H9 (cell line): ENCODE measurements at regions not wholly inside any gene's neighbourhood (a gene's known extent, or its start where the extent isn't known, plus 50 kb on each side); places are given as distances from the start of the nearest gene placed in this dataset.

Experiments used
- DNase-seq: peaks from one replicate; pipeline ENCODE4 v3.0.0-alpha.2; 2017
- H2AFZ ChIP-seq: one replicate; pipeline ENCODE4 v1.6.1; 2013; ENCODE audit warnings: mild to moderate bottlenecking, low read length, control low read depth, moderate library complexity
- H2AK5ac ChIP-seq: 2 replicates; pipeline ENCODE4 v1.6.1; 2013; ENCODE audit warnings: low read length, control low read depth, mixed read lengths; ENCODE audit not compliant: insufficient read length
- H2BK120ac ChIP-seq: one replicate; pipeline ENCODE4 v1.6.1; 2013; ENCODE audit warnings: low read depth, mild to moderate bottlenecking, low read length, control low read depth, inconsistent platforms; ENCODE audit not compliant: poor library complexity, severe bottlenecking
- H2BK12ac ChIP-seq: 2 replicates; pipeline ENCODE4 v1.6.1; 2013; ENCODE audit warnings: low read length, control low read depth, mixed read lengths, low read depth; ENCODE audit not compliant: insufficient read length
- H2BK15ac ChIP-seq: 2 replicates; pipeline ENCODE4 v1.6.1; 2013; ENCODE audit warnings: low read depth, low read length, control low read depth
- H2BK20ac ChIP-seq: one replicate; pipeline ENCODE4 v1.6.1; 2013; ENCODE audit warnings: low read depth, mild to moderate bottlenecking, low read length, control low read depth, inconsistent platforms; ENCODE audit not compliant: poor library complexity, severe bottlenecking
- H2BK5ac ChIP-seq: 2 replicates; pipeline ENCODE4 v1.6.1; 2013; ENCODE audit warnings: low read length, control low read depth, mixed read lengths; ENCODE audit not compliant: insufficient read length
- H3K14ac ChIP-seq: 2 replicates; pipeline ENCODE4 v1.6.1; 2013; ENCODE audit warnings: low read length, control low read depth; ENCODE audit not compliant: insufficient read depth
- H3K18ac ChIP-seq: 2 replicates; pipeline ENCODE4 v1.6.1; 2013; ENCODE audit warnings: low read depth, mild to moderate bottlenecking, mixed read lengths, low read length, control low read depth; ENCODE audit not compliant: insufficient read length
- H3K23ac ChIP-seq: 2 replicates; pipeline ENCODE4 v1.6.1; 2013; ENCODE audit warnings: low read length, control low read depth, mixed read lengths, low read depth; ENCODE audit not compliant: insufficient read length
- H3K23me2 ChIP-seq: 2 replicates; pipeline ENCODE4 v1.6.1; 2013; ENCODE audit warnings: low read depth, mild to moderate bottlenecking, mixed read lengths, low read length, control low read depth; ENCODE audit not compliant: insufficient read length, poor library complexity, severe bottlenecking
- H3K27ac ChIP-seq: 2 replicates; pipeline ENCODE4 v1.5.1; 2013; ENCODE audit warnings: low read length, control low read depth, mixed read lengths, low read depth; ENCODE audit not compliant: insufficient read length
- H3K27me3 ChIP-seq: 2 replicates; pipeline ENCODE4 v1.6.1; 2013; ENCODE audit warnings: low read length, control low read depth, inconsistent platforms; ENCODE audit not compliant: insufficient read depth
- H3K4ac ChIP-seq: 2 replicates; pipeline ENCODE4 v1.6.1; 2013; ENCODE audit warnings: low read depth, mild to moderate bottlenecking, control low read depth, inconsistent platforms, low read length, moderate library complexity
- H3K4me1 ChIP-seq: 2 replicates; pipeline ENCODE4 v1.6.1; 2013; ENCODE audit warnings: low read length, control low read depth, inconsistent platforms; ENCODE audit not compliant: insufficient read depth
- H3K4me2 ChIP-seq: 2 replicates; pipeline ENCODE4 v1.6.1; 2013; ENCODE audit warnings: low read length, control low read depth, mixed read lengths; ENCODE audit not compliant: insufficient read length, insufficient read depth
- H3K56ac ChIP-seq: 2 replicates; pipeline ENCODE4 v1.6.1; 2013; ENCODE audit warnings: low read depth, mild to moderate bottlenecking, mixed read lengths, low read length, control low read depth; ENCODE audit not compliant: insufficient read length
- H3K79me1 ChIP-seq: 2 replicates; pipeline ENCODE4 v1.6.1; 2013; ENCODE audit warnings: low read depth, mild to moderate bottlenecking, moderate library complexity, low read length, control low read depth, inconsistent platforms; ENCODE audit not compliant: insufficient read depth, poor library complexity, severe bottlenecking
- H3K79me2 ChIP-seq: 2 replicates; pipeline ENCODE4 v1.6.1; 2013; ENCODE audit warnings: low read length, control low read depth, inconsistent platforms; ENCODE audit not compliant: insufficient read depth
- H3K9ac ChIP-seq: 2 replicates; pipeline ENCODE4 v1.6.1; 2013; ENCODE audit warnings: low read length, control low read depth, mixed read lengths; ENCODE audit not compliant: insufficient read length; ENCODE audit errors: extremely low read depth
- H3K9me3 ChIP-seq: one replicate; pipeline ENCODE4 v1.6.1; 2013; ENCODE audit warnings: low read depth, low read length, inconsistent platforms; ENCODE audit not compliant: control insufficient read depth
- H3T11ph ChIP-seq: one replicate; pipeline ENCODE4 v1.6.1; 2013; ENCODE audit warnings: mild to moderate bottlenecking, low read length, control low read depth, inconsistent platforms
- H4K20me1 ChIP-seq: one replicate; pipeline ENCODE4 v1.6.1; 2013; ENCODE audit not compliant: control insufficient read depth, insufficient read length, insufficient read depth
- H4K5ac ChIP-seq: 2 replicates; pipeline ENCODE4 v1.6.1; 2013; ENCODE audit warnings: low read depth, mild to moderate bottlenecking, mixed read lengths, low read length, control low read depth; ENCODE audit not compliant: insufficient read length
- H4K8ac ChIP-seq: replicated peaks from 2 replicates; pipeline ENCODE4 v1.6.1; 2013; ENCODE audit warnings: low read length, control low read depth, mixed read lengths, low read depth; ENCODE audit not compliant: insufficient read length
- H4K91ac ChIP-seq: 2 replicates; pipeline ENCODE4 v1.6.1; 2013; ENCODE audit warnings: low read depth, mild to moderate bottlenecking, moderate library complexity, mixed read lengths, low read length, control low read depth; ENCODE audit not compliant: insufficient read length
- H3K27ac Mint-ChIP-seq, 3 experiments: 2 replicates in 2 of 3; 3 replicates in 1 of 3; pipeline ENCODE4 v1.8.0; 2020 to 2021; ENCODE audit warnings: mixed read lengths in 3 of 3, mild to moderate bottlenecking in 1 of 3, moderate library complexity in 1 of 3
- H3K27me3 Mint-ChIP-seq: 2 replicates; pipeline ENCODE4 v1.8.0; 2021; ENCODE audit warnings: low read depth, mild to moderate bottlenecking, moderate library complexity, mixed read lengths
- H3K36me3 Mint-ChIP-seq, 3 experiments: 2 replicates in 2 of 3; 3 replicates in 1 of 3; pipeline ENCODE4 v1.8.0; 2020 to 2021; ENCODE audit warnings: low read depth in 3 of 3, mixed read lengths in 3 of 3; ENCODE audit not compliant: insufficient read depth in 1 of 3
- H3K4me1 Mint-ChIP-seq, 2 experiments: 2 replicates each; pipeline ENCODE4 v1.8.0; 2020; ENCODE audit warnings: mixed read lengths in 2 of 2
- H3K4me3 Mint-ChIP-seq, 2 experiments: 2 replicates in 1 of 2; 3 replicates in 1 of 2; pipeline ENCODE4 v1.8.0; 2020 to 2021; ENCODE audit warnings: mild to moderate bottlenecking in 2 of 2, mixed read lengths in 2 of 2, moderate library complexity in 1 of 2
- H3K9me3 Mint-ChIP-seq, 2 experiments: 2 replicates in 1 of 2; 3 replicates in 1 of 2; pipeline ENCODE4 v1.8.0; 2020; ENCODE audit warnings: mild to moderate bottlenecking in 2 of 2, mixed read lengths in 2 of 2, moderate library complexity in 1 of 2
- CTCF ChIP-seq: fragments of 200-600 bp; sonication (generic); conservative IDR thresholded peaks from 3 replicates; pipeline ENCODE4 v1.8.0; 2021; ENCODE audit warnings: antibody characterized with exemption, mild to moderate bottlenecking
- WGBS: extraction: QIAGEN DNeasy Blood & Tissue Kit; methylation state at CpG from one replicate; pipeline ENCODE4 v1.1.7; 2013; ENCODE audit warnings: missing lambda C conversion rate, low lambda C conversion rate, mixed read lengths; ENCODE audit not compliant: insufficient read length; ENCODE audit errors: extremely low coverage; 5-methylcytosine and 5-hydroxymethylcytosine counted together

- Mint-ChIP-seq H3K27me3 (no peaks in the 10 kb centered on the region), H3K9me3 (no peaks in the 10 kb centered on the region), H3K27ac (no peak overlapping the region; a peak in 1 of 7 replicates), H3K4me1 (peaks cover 13% of the 10 kb centered on the region in 2 experiments), H3K4me3 (no peak overlapping the region), H3K36me3 (no peaks in the 10 kb centered on the region)
- Histone ChIP-seq H3K18ac (no peak overlapping the region), H3K4me1 (no peaks in the 10 kb centered on the region), H4K20me1 (no peaks in the 10 kb centered on the region), H3K56ac (no peak overlapping the region), H4K91ac (no peak overlapping the region), H3K23me2 (no peaks in the 10 kb centered on the region), H2BK15ac (no peak overlapping the region), H3K79me2 (no peaks in the 10 kb centered on the region), H4K5ac (no peak overlapping the region), H4K8ac (no peak overlapping the region), H3K27ac (no peak overlapping the region), H3K27me3 (no peaks in the 10 kb centered on the region), H2BK12ac (no peak overlapping the region), H3K23ac (no peak overlapping the region), H3K9me3 (no peaks in the 10 kb centered on the region), H3K4ac (no peak overlapping the region), H2AFZ (no peak overlapping the region), H3K4me2 (no peak overlapping the region), H3K14ac (no peak overlapping the region), H3K9ac (no peak overlapping the region), H2BK20ac (no peak overlapping the region), H3K79me1 (no peaks in the 10 kb centered on the region), H2AK5ac (no peak overlapping the region), H3T11ph (no peak overlapping the region), H2BK5ac (no peak overlapping the region), H2BK120ac (no peak overlapping the region)
- WGBS, result no CpG with 5 or more reads among the region's 3 CpGs
- DNase-seq, result no peak
- no peak; the same call in 2 of the 3 replicates for TF ChIP-seq CTCF
Measured at GRCh38 chr5:92559781-92560180, 1021.2 kb downstream of the NR2F1-AS1 start.
